ENCODE measurements at regions not wholly inside any gene's neighbourhood (a gene's known extent, or its start where the extent isn't known, plus 50 kb on each side); places are given as distances from the start of the nearest gene placed in this dataset.

DNA sequence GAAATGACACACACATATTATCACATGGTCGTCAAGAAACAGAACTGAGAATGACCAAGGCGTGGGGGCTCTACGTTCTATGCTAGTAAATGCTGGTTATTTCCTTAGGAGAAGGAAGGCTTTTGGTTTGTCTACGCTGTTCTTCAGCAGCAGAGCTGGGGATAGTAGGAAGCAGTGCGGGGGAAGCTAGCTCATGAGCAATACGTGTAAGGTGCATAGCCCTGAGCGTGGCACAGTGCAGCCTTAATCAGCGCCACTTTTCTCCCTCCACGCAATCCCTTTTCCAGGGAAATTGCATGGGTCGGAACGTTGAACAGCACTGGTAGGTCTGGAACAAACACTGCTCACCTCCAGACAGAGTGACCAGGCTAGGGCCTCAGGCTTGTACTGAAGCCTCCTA, 199.6 kb upstream of the FBXO11 start:
- TF ChIP-seq POLR2AphosphoS5 (IDR thresholded peaks at IDR 0.05; ENCODE audit: low read depth), result no peak
- TF ChIP-seq, protein P1, sequence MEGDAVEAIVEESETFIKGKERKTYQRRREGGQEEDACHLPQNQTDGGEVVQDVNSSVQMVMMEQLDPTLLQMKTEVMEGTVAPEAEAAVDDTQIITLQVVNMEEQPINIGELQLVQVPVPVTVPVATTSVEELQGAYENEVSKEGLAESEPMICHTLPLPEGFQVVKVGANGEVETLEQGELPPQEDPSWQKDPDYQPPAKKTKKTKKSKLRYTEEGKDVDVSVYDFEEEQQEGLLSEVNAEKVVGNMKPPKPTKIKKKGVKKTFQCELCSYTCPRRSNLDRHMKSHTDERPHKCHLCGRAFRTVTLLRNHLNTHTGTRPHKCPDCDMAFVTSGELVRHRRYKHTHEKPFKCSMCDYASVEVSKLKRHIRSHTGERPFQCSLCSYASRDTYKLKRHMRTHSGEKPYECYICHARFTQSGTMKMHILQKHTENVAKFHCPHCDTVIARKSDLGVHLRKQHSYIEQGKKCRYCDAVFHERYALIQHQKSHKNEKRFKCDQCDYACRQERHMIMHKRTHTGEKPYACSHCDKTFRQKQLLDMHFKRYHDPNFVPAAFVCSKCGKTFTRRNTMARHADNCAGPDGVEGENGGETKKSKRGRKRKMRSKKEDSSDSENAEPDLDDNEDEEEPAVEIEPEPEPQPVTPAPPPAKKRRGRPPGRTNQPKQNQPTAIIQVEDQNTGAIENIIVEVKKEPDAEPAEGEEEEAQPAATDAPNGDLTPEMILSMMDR (IDR thresholded peaks at IDR 0.05; ENCODE audit: insufficient read depth, low read length), result no peak
- TF ChIP-seq GABPA (IDR thresholded peaks at IDR 0.05; ENCODE audit: low read depth), result no peak
